ENCODE measurements at regions not wholly inside any gene's neighbourhood (a gene's known extent, or its start where the extent isn't known, plus 50 kb on each side); places are given as distances from the start of the nearest gene placed in this dataset.

DNA sequence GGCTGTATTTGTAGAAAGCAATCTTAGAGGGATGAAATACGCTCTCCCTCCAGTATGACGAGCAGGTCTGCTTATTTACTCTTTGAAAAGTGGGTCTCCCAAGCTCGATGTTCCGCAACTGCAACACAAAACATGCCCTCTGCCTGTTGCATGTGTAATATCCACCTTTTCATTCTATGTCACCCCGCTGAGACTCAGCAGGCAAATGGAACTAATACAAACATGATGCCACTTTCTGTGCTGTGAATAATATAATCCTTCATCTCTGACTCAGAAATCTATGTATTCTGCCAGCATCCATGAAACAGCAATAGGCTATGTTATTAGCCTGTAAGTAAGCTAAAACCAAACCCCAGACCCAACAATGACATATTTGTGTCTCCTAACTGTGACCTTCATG is 200.8 kb upstream of the TMCO5A start:
- no peaks in the 10 kb centered on the region for H3K4me1 ChIP-seq (ENCODE audit: insufficient read depth, low read length, severe bottlenecking)
- H3K79me2 ChIP-seq (ENCODE audit: insufficient read depth, low read length), result no peaks in the 10 kb centered on the region
- no peaks in the 10 kb centered on the region for H3K9me2 ChIP-seq (ENCODE audit: low read depth, low read length)
- no peak overlapping the region for H3K27ac ChIP-seq (ENCODE audit: low read depth, low read length, poor library complexity, severe bottlenecking)
- H4K20me1 ChIP-seq (ENCODE audit: insufficient read depth, low read length), result no peaks in the 10 kb centered on the region
- TF ChIP-seq CTCF (IDR thresholded peaks at IDR 0.05; ENCODE audit: low read length) (no peak), EZH2 (IDR thresholded peaks at IDR 0.05; ENCODE audit: borderline replicate concordance, low read length) (no peak)
- H3K9me3 ChIP-seq (ENCODE audit: low read length), result no peaks in the 10 kb centered on the region
- H3K4me3 ChIP-seq (ENCODE audit: low read depth, low read length, poor library complexity, severe bottlenecking), result no peak overlapping the region
- no peak overlapping the region for H3K9ac ChIP-seq (ENCODE audit: low read length)
- H2AFZ ChIP-seq (ENCODE audit: low read length), result no peak overlapping the region
- H3K36me3 ChIP-seq (ENCODE audit: insufficient read depth, low read length), result no peaks in the 10 kb centered on the region
- H3F3A ChIP-seq (ENCODE audit: insufficient read depth, low read length), result no peaks in the 10 kb centered on the region
- H3K4me2 ChIP-seq (ENCODE audit: low read length), result no peak overlapping the region
- H3K27me3 ChIP-seq (ENCODE audit: insufficient read depth, low read length), result no peaks in the 10 kb centered on the region

GRCh38 chr15:37740623-37741141 is 193.8 kb upstream of the TMCO5A start:
- Histone ChIP-seq H3K9me2 (ENCODE audit: low read depth, low read length) (no peaks in the 10 kb centered on the region), H3K79me2 (ENCODE audit: insufficient read depth, low read length) (no peaks in the 10 kb centered on the region), H3K27me3 (ENCODE audit: insufficient read depth, low read length) (no peaks in the 10 kb centered on the region), H3K4me1 (ENCODE audit: insufficient read depth, low read length, severe bottlenecking) (no peaks in the 10 kb centered on the region), H3K4me2 (ENCODE audit: low read length) (no peak overlapping the region), H3F3A (ENCODE audit: insufficient read depth, low read length) (no peaks in the 10 kb centered on the region), H2AFZ (ENCODE audit: low read length) (no peak overlapping the region), H3K36me3 (ENCODE audit: insufficient read depth, low read length) (no peaks in the 10 kb centered on the region), H3K9ac (ENCODE audit: low read length) (no peak overlapping the region), H4K20me1 (ENCODE audit: insufficient read depth, low read length) (no peaks in the 10 kb centered on the region), H3K9me3 (ENCODE audit: low read length) (no peaks in the 10 kb centered on the region), H3K4me3 (ENCODE audit: low read depth, low read length, poor library complexity, severe bottlenecking) (no peak overlapping the region), H3K27ac (ENCODE audit: low read depth, low read length, poor library complexity, severe bottlenecking) (no peak overlapping the region)
- TF ChIP-seq CTCF (IDR thresholded peaks at IDR 0.05; ENCODE audit: low read length) (no peak), EZH2 (IDR thresholded peaks at IDR 0.05; ENCODE audit: borderline replicate concordance, low read length) (no peak)

DNA sequence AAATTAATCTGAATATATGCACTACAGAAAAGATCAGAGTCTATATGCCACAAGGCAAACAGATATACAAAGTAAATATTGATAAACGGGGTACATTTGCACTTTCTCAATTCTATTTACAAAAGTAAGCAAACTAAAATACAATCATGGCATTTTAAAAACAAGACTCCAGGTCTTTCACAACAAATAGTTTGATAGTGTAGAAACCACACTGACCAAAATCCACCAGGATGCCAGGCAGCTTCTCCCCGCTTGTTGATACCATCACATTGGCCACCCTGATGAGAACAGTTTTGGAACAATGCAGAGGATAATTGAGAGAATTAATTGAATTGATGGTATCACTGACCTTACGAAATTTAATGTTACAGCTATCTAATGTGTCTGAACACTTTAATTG is 190.6 kb upstream of the TMCO5A start:
- no peaks in the 10 kb centered on the region for H4K20me1 ChIP-seq (ENCODE audit: insufficient read depth, low read length)
- no peak overlapping the region for H3K4me2 ChIP-seq (ENCODE audit: low read length)
- no peak overlapping the region for H3K27ac ChIP-seq (ENCODE audit: low read depth, low read length, poor library complexity, severe bottlenecking)
- no peaks in the 10 kb centered on the region for H3K4me1 ChIP-seq (ENCODE audit: insufficient read depth, low read length, severe bottlenecking)
- TF ChIP-seq CTCF (IDR thresholded peaks at IDR 0.05; ENCODE audit: low read length), result no peak
- TF ChIP-seq EZH2 (IDR thresholded peaks at IDR 0.05; ENCODE audit: borderline replicate concordance, low read length), result no peak
- no peaks in the 10 kb centered on the region for H3F3A ChIP-seq (ENCODE audit: insufficient read depth, low read length)
- H3K4me3 ChIP-seq (ENCODE audit: low read depth, low read length, poor library complexity, severe bottlenecking), result no peak overlapping the region
- no peaks in the 10 kb centered on the region for H3K36me3 ChIP-seq (ENCODE audit: insufficient read depth, low read length)
- H3K9me3 ChIP-seq (ENCODE audit: low read length), result no peaks in the 10 kb centered on the region
- no peaks in the 10 kb centered on the region for H3K9me2 ChIP-seq (ENCODE audit: low read depth, low read length)
- H3K9ac ChIP-seq (ENCODE audit: low read length), result no peak overlapping the region
- H3K79me2 ChIP-seq (ENCODE audit: insufficient read depth, low read length), result no peaks in the 10 kb centered on the region
- no peaks in the 10 kb centered on the region for H3K27me3 ChIP-seq (ENCODE audit: insufficient read depth, low read length)
- no peak overlapping the region for H2AFZ ChIP-seq (ENCODE audit: low read length)
